Transverse colon (tissue), 4 donors: ENCODE measurements at regions not wholly inside any gene's neighbourhood (a gene's known extent, or its start where the extent isn't known, plus 50 kb on each side); places are given as distances from the start of the nearest gene placed in this dataset.

Source experiments
- DNase-seq: peaks from one replicate; pipeline ENCODE4 v3.0.0-alpha.2; 2019
- H3K27ac ChIP-seq, 4 donors: fragments of 200-600 bp; sonication (generic); 2 replicates each; pipeline ENCODE4 v1.5.1; 2016 to 2018; ENCODE audit warnings: inconsistent platforms in 4 of 4
- H3K27me3 ChIP-seq: fragments of 200-600 bp; sonication (generic); 2 replicates; pipeline ENCODE4 v1.5.1; 2017; ENCODE audit warnings: inconsistent platforms
- H3K36me3 ChIP-seq, 4 donors: fragments of 200-600 bp; sonication (generic); 2 replicates each; pipeline ENCODE4 v1.5.1; 2017 to 2019; ENCODE audit warnings: inconsistent platforms in 4 of 4
- H3K4me1 ChIP-seq, 4 donors: fragments of 200-600 bp; sonication (generic); 2 replicates each; pipeline ENCODE4 v1.5.1; 2017 to 2020; ENCODE audit warnings: inconsistent platforms in 4 of 4
- H3K4me3 ChIP-seq, 4 donors: fragments of 200-600 bp; sonication (generic); 1 replicate in 1 of 4; 2 replicates in 3 of 4; pipeline versions ENCODE4 v1.5.1 to v1.6.1; 2017 to 2019; ENCODE audit warnings: inconsistent platforms in 4 of 4
- H3K9me3 ChIP-seq, 2 donors: fragments of 200-600 bp; sonication (generic); 2 replicates each; pipeline ENCODE4 v1.5.1; 2017 to 2019; ENCODE audit warnings: inconsistent platforms in 2 of 2
- CTCF ChIP-seq, 5 experiments: fragments of 200-600 bp in 3 of 5; fragments of 450-650 bp in 2 of 5; sonication (generic) in 3 of 5; IDR thresholded peaks; 1 replicate in 2 of 5; 2 replicates in 3 of 5; pipeline ENCODE4 v1.5.1; 2016 to 2017; ENCODE audit warnings: antibody characterized with exemption in 5 of 5, inconsistent platforms in 3 of 5, mild to moderate bottlenecking in 2 of 5, moderate library complexity in 1 of 5
- EP300 ChIP-seq: sonication (generic); formaldehyde crosslinking; IDR thresholded peaks from one replicate; pipeline ENCODE4 v1.6.1; 2017; ENCODE audit warnings: antibody characterized with exemption, low read depth
- POLR2A ChIP-seq: fragments of 450-650 bp; IDR thresholded peaks from one replicate; pipeline ENCODE4 v1.6.1; 2016; ENCODE audit warnings: antibody characterized with exemption, mild to moderate bottlenecking, moderate library complexity
- POLR2AphosphoS5 ChIP-seq, 3 donors: sonication (generic); formaldehyde crosslinking; IDR thresholded peaks; one replicate each; pipeline ENCODE4 v1.6.1; 2016; ENCODE audit warnings: antibody characterized with exemption in 3 of 3
- WGBS, 2 donors: methylation state at CpG; one replicate each; pipeline ENCODE4 v1.1.5; 2018; ENCODE audit warnings: low coverage in 1 of 2; 5-methylcytosine and 5-hydroxymethylcytosine counted together
- in situ Hi-C, 4 donors: fragments of 200-750 bp; cut with MboI; loops; one replicate each; pipeline versions ENCODE4 v1.15.0 to v1.15.1; 2017; ENCODE audit warnings: low sequenced_read_pairs in 3 of 4, low pct_ligation_motif_present in 1 of 4, low pct_unique_long_range_greater_than_20kb in 1 of 4
- intact Hi-C: fragments of 100-400 bp; cut with DNase I; formaldehyde crosslinking; loops from one replicate; pipeline ENCODE4 v1.15.1; 2023; ENCODE audit warnings: low total_unique reads

GRCh38 chr12:59088673-59089072 is 168.4 kb upstream of the LRIG3 start:
- no peak overlapping the region for H3K4me3 ChIP-seq
- H3K27me3 ChIP-seq = no peaks in the 10 kb centered on the region
- in situ Hi-C loops (loop anchor here in 3 of 4 donors (25.0 kb wide), 4 partner anchors 176 to 751 kb away; partner anchors contain the start of gene LRIG3 (in 1 of the 3)), intact Hi-C loops (loop anchor here (10.0 kb wide), 1 partner anchor 744 kb away; no protein-coding TSS in a partner anchor)
- H3K4me1 ChIP-seq = peaks cover 0 to 30% (median 10%) of the 10 kb centered on the region in 4 donors
- no peak for DNase-seq
- no peak overlapping the region for H3K27ac ChIP-seq
- no peaks in the 10 kb centered on the region for H3K9me3 ChIP-seq
- no peaks in the 10 kb centered on the region for H3K36me3 ChIP-seq
- 64 to 69% methylated on average over 5 of the region's 5 CpGs for WGBS, 2 donors
- no peak for TF ChIP-seq CTCF (IDR thresholded peaks at IDR 0.05)
- no peak for TF ChIP-seq POLR2AphosphoS5 (IDR thresholded peaks at IDR 0.05)
- TF ChIP-seq EP300 = no peak
- TF ChIP-seq POLR2A = no peak

- no peak for TF ChIP-seq EP300
- no peak for TF ChIP-seq POLR2A
- TF ChIP-seq CTCF (IDR thresholded peaks at IDR 0.05) = no peak
- TF ChIP-seq POLR2AphosphoS5 (IDR thresholded peaks at IDR 0.05) = no peak
- in situ Hi-C loops = loop anchor here in 3 of 4 donors (25.0 kb wide), 4 partner anchors 175 to 750 kb away; partner anchors contain the start of gene LRIG3 (in 1 of the 3)
- no peaks in the 10 kb centered on the region for H3K9me3 ChIP-seq
- H3K4me3 ChIP-seq = no peak overlapping the region
- H3K27ac ChIP-seq = no peak overlapping the region
- DNase-seq = no peak
- peaks cover 0 to 39% (median 15%) of the 10 kb centered on the region in 4 donors for H3K4me1 ChIP-seq
- intact Hi-C loops = loop anchor here (10.0 kb wide), 1 partner anchor 743 kb away; no protein-coding TSS in a partner anchor
- WGBS, 2 donors = 58 to 65% methylated on average over 3 of the region's 3 CpGs
- H3K27me3 ChIP-seq = no peaks in the 10 kb centered on the region
- H3K36me3 ChIP-seq = no peaks in the 10 kb centered on the region
Observed at GRCh38 chr12:59087691-59088090, 167.4 kb upstream of the LRIG3 start.

GRCh38 chr12:59087077-59087673 is 166.9 kb upstream of the LRIG3 start:
- Histone ChIP-seq H3K27ac (no peak overlapping the region), H3K9me3 (no peaks in the 10 kb centered on the region), H3K4me1 (peaks cover 0 to 41% (median 17%) of the 10 kb centered on the region in 4 donors), H3K36me3 (no peaks in the 10 kb centered on the region), H3K4me3 (no peak overlapping the region), H3K27me3 (no peaks in the 10 kb centered on the region)
- in situ Hi-C loops = loop anchor here in 3 of 4 donors (25.0 kb wide), 4 partner anchors 175 to 750 kb away; partner anchors contain the start of gene LRIG3 (in 1 of the 3)
- peak; percentile 15 for DNase-seq
- TF ChIP-seq EP300 (no peak), CTCF (IDR thresholded peaks at IDR 0.05) (peak; percentile 43 to 67 (median 52))
- intact Hi-C loops = loop anchor here (10.0 kb wide), 1 partner anchor 742 kb away; no protein-coding TSS in a partner anchor

- 62 to 76% methylated on average over 3 to 4 of the region's 4 CpGs for WGBS, 2 donors
- Histone ChIP-seq H3K4me1 (peaks cover 0 to 41% (median 17%) of the 10 kb centered on the region in 4 donors), H3K4me3 (no peak overlapping the region), H3K9me3 (no peaks in the 10 kb centered on the region), H3K27me3 (no peaks in the 10 kb centered on the region), H3K27ac (no peak overlapping the region), H3K36me3 (no peaks in the 10 kb centered on the region)
- in situ Hi-C loops = loop anchor here in 3 of 4 donors (25.0 kb wide), 4 partner anchors 174 to 749 kb away; partner anchors contain the start of gene LRIG3 (in 1 of the 3)
- no peak for DNase-seq
- no peak for TF ChIP-seq CTCF (IDR thresholded peaks at IDR 0.05)
- TF ChIP-seq EP300 = no peak
- no peak for TF ChIP-seq POLR2AphosphoS5 (IDR thresholded peaks at IDR 0.05)
- TF ChIP-seq POLR2A = no peak
- intact Hi-C loops = loop anchor here (10.0 kb wide), 1 partner anchor 741 kb away; no protein-coding TSS in a partner anchor
Observed at GRCh38 chr12:59086126-59086525, 165.8 kb upstream of the LRIG3 start.
